GM15510 (cell line): ENCODE measurements at regions not wholly inside any gene's neighbourhood (a gene's known extent, or its start where the extent isn't known, plus 50 kb on each side); places are given as distances from the start of the nearest gene placed in this dataset.

Experiments used
- POLR2A ChIP-seq: IDR thresholded peaks from 3 replicates; pipeline ENCODE4 v1.6.1; 2011; ENCODE audit warnings: borderline replicate concordance; ENCODE audit not compliant: insufficient read length; ENCODE audit errors: extremely low read depth

DNA sequence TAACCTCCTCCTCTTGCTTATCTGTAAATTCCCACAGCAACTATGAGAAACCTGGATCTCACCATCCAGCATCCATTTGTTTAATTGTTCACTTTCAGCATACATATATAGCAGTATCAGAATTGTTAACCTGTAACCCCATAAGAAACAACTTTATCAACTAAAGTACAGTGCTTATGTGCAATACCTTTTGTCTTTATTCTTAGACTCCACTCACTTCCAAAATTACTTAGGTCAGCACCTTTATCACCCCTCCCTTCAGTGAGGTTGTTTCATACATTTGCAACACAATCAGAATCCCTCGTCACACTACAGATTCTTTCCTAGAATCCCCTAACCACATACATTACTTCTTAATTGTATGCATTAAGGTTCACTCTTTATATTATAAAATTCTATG lies 225.9 kb upstream of the NCKAP5 start:
- no peak for TF ChIP-seq POLR2A

GRCh38 chr2:133801946-133802345 lies 233.7 kb upstream of the NCKAP5 start:
- no peak for TF ChIP-seq POLR2A

DNA sequence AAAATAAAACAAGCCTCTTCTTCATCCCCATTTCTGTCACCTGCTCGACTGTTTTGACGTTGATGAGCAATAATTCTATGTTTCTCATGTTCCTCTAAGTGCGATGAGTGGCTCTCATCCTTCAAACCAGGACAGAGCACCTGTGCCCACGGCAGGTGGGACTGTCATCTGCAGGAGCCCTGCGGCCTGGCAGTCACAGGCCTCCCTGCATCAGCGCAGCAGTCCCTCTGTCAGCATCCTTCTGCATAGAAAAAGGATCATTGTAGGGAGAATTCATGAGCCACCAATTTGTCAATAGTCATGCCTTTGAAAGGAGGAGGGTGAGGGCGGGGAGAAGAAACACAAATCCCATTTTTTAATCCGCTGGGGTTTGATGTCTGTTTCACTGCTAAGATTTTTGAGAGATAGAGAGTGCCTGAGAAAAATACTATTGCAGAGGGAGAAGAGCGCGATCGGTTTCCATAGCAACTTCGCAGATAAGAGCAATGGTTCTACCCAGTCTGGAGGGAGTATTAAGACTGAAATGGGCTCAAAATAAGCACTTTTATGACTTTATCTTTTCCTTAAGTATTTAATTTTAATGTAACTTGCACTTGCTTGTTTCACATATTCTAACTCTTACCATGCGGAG lies 234.3 kb upstream of the NCKAP5 start:
- no peak for TF ChIP-seq POLR2A

GRCh38 chr2:133806564-133806963 lies 238.3 kb upstream of the NCKAP5 start:
- TF ChIP-seq POLR2A, result no peak

DNA sequence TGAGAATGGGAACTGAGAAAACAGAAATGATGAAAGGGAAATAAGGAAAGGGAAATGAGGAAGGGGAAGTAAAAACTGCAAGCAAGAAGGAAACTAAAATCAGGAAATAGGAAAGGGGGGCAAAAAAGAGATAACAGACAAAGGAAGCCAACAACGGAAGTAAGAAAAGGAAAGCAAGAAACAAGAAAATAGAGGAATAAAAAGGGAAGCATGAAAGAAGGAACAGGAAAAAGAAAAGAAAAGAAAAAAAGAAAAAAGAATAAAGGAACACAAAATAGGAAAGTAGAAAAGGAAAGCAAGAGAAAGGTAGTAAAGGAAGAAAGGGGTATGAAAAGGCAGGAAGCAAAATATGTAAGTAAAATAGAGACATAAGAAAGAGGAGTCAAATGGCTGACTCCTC lies 241.2 kb upstream of the NCKAP5 start:
- no peak for TF ChIP-seq POLR2A

- no peak for TF ChIP-seq POLR2A
Observed at GRCh38 chr2:133810559-133810958, 242.3 kb upstream of the NCKAP5 start.

DNA sequence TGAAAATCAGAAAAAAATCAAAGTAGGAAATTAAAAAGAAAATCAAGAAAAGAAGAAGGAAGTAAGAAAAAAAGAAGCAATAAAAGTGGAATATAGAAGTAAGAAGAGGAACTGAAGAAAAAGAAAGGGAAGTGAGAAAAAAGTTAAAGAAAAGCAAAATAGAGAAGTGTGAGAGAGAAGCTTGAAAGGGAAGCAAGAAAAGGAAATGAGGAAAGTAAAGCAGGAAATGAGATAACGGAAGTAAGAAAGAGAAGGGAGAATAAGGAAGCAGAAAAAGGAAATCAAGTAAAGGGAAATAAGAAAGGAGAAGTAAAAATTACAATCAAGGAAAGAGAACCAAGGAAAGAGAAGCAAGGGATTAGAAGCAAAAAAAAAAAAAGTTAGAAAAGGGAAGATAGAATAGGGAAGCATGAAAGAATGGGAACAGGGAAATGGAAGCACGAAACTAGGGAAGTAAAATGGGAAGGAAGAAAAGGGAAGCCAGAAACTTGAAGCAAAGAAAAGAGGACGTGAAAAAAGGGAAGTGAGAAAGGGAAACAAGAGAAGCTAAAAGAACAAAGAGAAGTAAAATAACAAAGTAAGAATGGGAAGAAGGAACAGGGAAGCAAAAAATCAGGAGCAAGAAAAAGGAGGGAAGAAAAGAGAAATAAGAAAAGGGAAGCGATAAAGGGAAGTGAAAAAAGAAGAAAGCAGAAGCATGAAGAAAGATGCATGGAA lies 243.3 kb upstream of the NCKAP5 start:
- no peak for TF ChIP-seq POLR2A

- TF ChIP-seq POLR2A, result no peak
Observed at GRCh38 chr2:133812826-133813617, 244.8 kb upstream of the NCKAP5 start.

DNA sequence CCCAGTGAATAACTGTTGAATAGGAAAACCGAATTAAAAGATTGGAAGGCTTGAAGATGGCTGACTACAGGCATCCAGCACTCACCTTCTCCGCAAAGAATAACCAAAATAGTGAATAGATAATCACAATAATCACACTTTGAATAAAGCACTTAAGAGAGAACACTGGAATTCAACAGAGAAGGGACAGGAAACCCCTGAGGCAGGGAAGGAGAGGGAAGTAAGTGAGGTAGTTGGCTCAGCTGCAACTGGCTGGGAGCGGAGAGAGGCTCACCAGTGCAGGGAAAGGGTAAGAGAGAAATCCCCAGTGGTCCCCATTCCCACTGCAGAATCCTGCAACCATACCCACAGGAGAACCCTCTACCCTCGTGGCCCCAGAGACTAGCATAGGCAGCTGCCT lies 246.6 kb upstream of the NCKAP5 start:
- TF ChIP-seq POLR2A, result no peak

GRCh38 chr2:133816037-133816436 lies 247.8 kb upstream of the NCKAP5 start:
- TF ChIP-seq POLR2A, result no peak

DNA sequence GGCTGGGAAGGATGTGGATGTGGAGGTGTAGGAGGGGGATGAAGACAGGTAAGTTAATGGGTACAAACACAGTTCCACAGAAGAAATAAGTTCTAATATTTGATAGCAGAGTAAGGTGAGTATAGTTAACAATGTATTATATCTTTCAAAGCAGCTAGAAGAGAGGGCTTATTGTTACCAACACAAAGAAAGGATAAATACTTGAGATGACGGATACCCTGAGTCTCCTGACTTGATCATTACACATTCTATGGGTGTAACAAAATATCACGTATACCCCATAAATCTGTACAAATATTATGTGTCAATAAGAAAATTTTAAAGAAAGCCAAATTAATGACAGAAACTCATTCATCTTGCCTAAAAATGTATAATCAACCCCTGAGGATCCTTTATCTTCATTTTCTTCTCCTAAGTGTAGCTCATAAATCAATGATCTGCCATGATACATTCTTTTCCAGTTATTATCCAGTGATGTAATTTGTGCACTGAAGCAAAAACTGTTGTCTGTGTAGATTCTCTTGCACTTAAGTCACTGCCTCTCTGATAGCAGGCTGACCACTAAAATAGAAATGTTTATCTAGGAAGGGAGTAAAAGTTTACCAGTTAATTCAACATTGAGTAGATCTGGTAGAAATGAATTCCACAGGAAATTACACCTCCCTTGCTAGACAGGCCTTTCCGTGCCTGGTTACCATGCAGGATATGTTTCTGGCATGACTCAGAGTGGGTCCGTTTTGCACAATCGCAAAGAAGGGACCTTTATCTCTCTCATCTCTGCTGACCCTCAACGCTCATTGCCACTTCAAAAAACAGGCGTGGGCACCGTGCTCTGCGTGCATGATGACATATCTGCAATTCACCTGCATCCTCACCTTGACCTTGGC lies 249.7 kb upstream of the NCKAP5 start:
- TF ChIP-seq POLR2A, result no peak

GRCh38 chr2:133818661-133819060 lies 250.4 kb upstream of the NCKAP5 start:
- no peak for TF ChIP-seq POLR2A

GRCh38 chr2:133819906-133820305 lies 251.6 kb upstream of the NCKAP5 start:
- no peak for TF ChIP-seq POLR2A

DNA sequence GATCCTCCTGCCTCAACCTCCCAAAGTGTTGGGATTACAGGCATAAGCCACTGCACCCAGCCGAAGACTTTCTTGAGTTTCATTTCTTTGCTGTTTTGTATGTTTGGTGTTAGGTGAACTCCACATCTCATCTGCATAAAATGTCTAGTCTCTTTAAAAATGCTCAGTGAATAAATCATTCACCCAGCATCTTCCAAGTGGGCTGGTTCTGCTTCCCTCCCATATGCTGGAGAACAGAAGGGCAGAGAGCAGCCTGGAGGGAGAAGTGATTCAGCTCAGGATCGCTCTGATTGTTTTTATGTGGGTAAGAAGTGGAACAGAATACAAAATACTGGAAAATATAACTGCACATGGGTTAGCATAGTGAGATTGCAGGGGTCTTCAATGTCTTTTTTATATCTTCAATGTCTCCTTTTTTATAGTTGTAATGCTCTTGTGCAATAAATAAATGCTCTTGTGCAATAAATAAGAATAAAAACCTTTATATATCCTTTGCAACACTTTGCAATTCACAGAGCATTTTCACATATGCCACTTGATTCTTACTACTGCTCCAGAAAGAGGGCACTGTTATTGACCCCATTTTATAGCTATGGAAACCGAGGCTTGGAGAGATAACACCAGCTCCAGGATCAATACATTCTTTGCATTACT lies 253.0 kb upstream of the NCKAP5 start:
- TF ChIP-seq POLR2A, result no peak
